ENCODE measurements at regions not wholly inside any gene's neighbourhood (a gene's known extent, or its start where the extent isn't known, plus 50 kb on each side); places are given as distances from the start of the nearest gene placed in this dataset.

- TF ChIP-seq POLR2AphosphoS5 (IDR thresholded peaks at IDR 0.05) (no peak), POLR2A (IDR thresholded peaks at IDR 0.05) (no peak), CTCF (IDR thresholded peaks at IDR 0.05 in 8 of 11, conservative IDR thresholded peaks at IDR 0.05 in 3 of 11) (no peak)
- Histone ChIP-seq H3K36me3 (no peaks in the 10 kb centered on the region), H3K4me3 (no peak overlapping the region), H3K4me1 (no peaks in the 10 kb centered on the region), H3K27ac (no peak overlapping the region), H3K27me3 (replicated peaks in 1 of 7) (no peaks in the 10 kb centered on the region), H3K9me3 (peaks cover 0 to 28% (median 19%) of the 10 kb centered on the region in 8 donors)
- intact Hi-C loops (cut with DNase I; ENCODE audit: low total_unique reads) = no loop called here
- DNase-seq = no peak
- WGBS, 5 donors = 21 to 39% (median 31%) methylated on average over 4 of the region's 4 CpGs
Observed at GRCh38 chr4:133969202-133969848, 232.3 kb downstream of the PABPC4L start.

- TF ChIP-seq CTCF (IDR thresholded peaks at IDR 0.05 in 8 of 11, conservative IDR thresholded peaks at IDR 0.05 in 3 of 11) (no peak), POLR2A (IDR thresholded peaks at IDR 0.05) (no peak)
- Histone ChIP-seq H3K9me3 (peaks cover 0 to 30% (median 23%) of the 10 kb centered on the region in 8 donors), H3K4me1 (no peaks in the 10 kb centered on the region), H3K27ac (no peak overlapping the region), H3K4me3 (no peak overlapping the region), H3K27me3 (replicated peaks in 1 of 7) (no peaks in the 10 kb centered on the region), H3K36me3 (no peaks in the 10 kb centered on the region)
- DNase-seq = no peak
- intact Hi-C loops (cut with DNase I; ENCODE audit: low total_unique reads) = no loop called here
- WGBS, 5 donors = 49 to 70% (median 61%) methylated on average over 3 of the region's 3 CpGs
Observed at GRCh38 chr4:133968174-133968573, 233.4 kb downstream of the PABPC4L start.

GRCh38 chr4:133960975-133961374 lies 240.6 kb downstream of the PABPC4L start:
- H3K4me1 ChIP-seq = no peaks in the 10 kb centered on the region
- intact Hi-C loops (cut with DNase I; ENCODE audit: low total_unique reads) = no loop called here
- no peak overlapping the region for H3K4me3 ChIP-seq
- WGBS, 5 donors = 81 to 91% (median 89%) methylated on average over 2 of the region's 2 CpGs
- peaks cover 0 to 47% (median 33%) of the 10 kb centered on the region in 8 donors for H3K9me3 ChIP-seq
- TF ChIP-seq CTCF (IDR thresholded peaks at IDR 0.05 in 8 of 11, conservative IDR thresholded peaks at IDR 0.05 in 3 of 11) (no peak), POLR2AphosphoS5 (IDR thresholded peaks at IDR 0.05) (no peak), POLR2A (IDR thresholded peaks at IDR 0.05) (no peak)
- H3K27ac ChIP-seq = no peak overlapping the region
- no peaks in the 10 kb centered on the region for H3K36me3 ChIP-seq
- H3K27me3 ChIP-seq (replicated peaks in 1 of 7) = no peaks in the 10 kb centered on the region
- DNase-seq = no peak

- intact Hi-C loops (cut with DNase I; ENCODE audit: low total_unique reads) = no loop called here
- Histone ChIP-seq H3K27ac (no peak overlapping the region), H3K27me3 (replicated peaks in 1 of 7) (no peaks in the 10 kb centered on the region), H3K4me1 (no peaks in the 10 kb centered on the region), H3K4me3 (no peak overlapping the region), H3K9me3 (peaks cover 0 to 8% (median 0%) of the 10 kb centered on the region in 8 donors), H3K36me3 (no peaks in the 10 kb centered on the region)
- DNase-seq = no peak
- WGBS, 5 donors = 45 to 79% (median 73%) methylated on average over 1 of the region's 1 CpG
- TF ChIP-seq POLR2AphosphoS5 (IDR thresholded peaks at IDR 0.05) = no peak
Observed at GRCh38 chr4:133943081-133943480, 258.5 kb downstream of the PABPC4L start.

GRCh38 chr4:133938061-133938460 lies 263.5 kb downstream of the PABPC4L start:
- DNase-seq = no peak
- no peak for TF ChIP-seq CTCF (IDR thresholded peaks at IDR 0.05 in 8 of 11, conservative IDR thresholded peaks at IDR 0.05 in 3 of 11)
- no peak for TF ChIP-seq POLR2AphosphoS5 (IDR thresholded peaks at IDR 0.05)
- TF ChIP-seq POLR2A (IDR thresholded peaks at IDR 0.05) = no peak
- no peak overlapping the region for H3K4me3 ChIP-seq
- H3K9me3 ChIP-seq = no peaks in the 10 kb centered on the region
- no peaks in the 10 kb centered on the region for H3K4me1 ChIP-seq
- no peak overlapping the region for H3K27ac ChIP-seq
- no peaks in the 10 kb centered on the region for H3K27me3 ChIP-seq (replicated peaks in 1 of 7)
- no peaks in the 10 kb centered on the region for H3K36me3 ChIP-seq
- intact Hi-C loops (cut with DNase I; ENCODE audit: low total_unique reads) = no loop called here
